ENCODE measurements at regions not wholly inside any gene's neighbourhood (a gene's known extent, or its start where the extent isn't known, plus 50 kb on each side); places are given as distances from the start of the nearest gene placed in this dataset.
A peak's percentile ranks its signal among the peaks of the same experiment; 100 is the strongest.
"Not testable (repeated sequence)": the region's sequence is repeated elsewhere in the genome, so short reads cannot be mapped to it uniquely, and the experiment has no call there.

- DNase-seq = no peak
Observed at GRCh38 chr2:56021579-56021978, 98.0 kb upstream of the EFEMP1 start.

- DNase-seq = no peak
Observed at GRCh38 chr2:56025469-56026193, 102.0 kb upstream of the EFEMP1 start.

GRCh38 chr2:56026828-56027227 lies 103.2 kb upstream of the EFEMP1 start:
- DNase-seq = no peak

- no peak for DNase-seq
Observed at GRCh38 chr2:56030062-56030461, 106.5 kb upstream of the EFEMP1 start.

- DNase-seq = no peak
Observed at GRCh38 chr2:56030901-56031300, 107.3 kb upstream of the EFEMP1 start.

GRCh38 chr2:56034258-56034657 lies 110.7 kb upstream of the EFEMP1 start:
- no peak for DNase-seq

GRCh38 chr2:56040189-56040588 lies 116.6 kb upstream of the EFEMP1 start:
- DNase-seq = no peak

GRCh38 chr2:56040834-56041233 lies 117.3 kb upstream of the EFEMP1 start:
- no peak for DNase-seq

GRCh38 chr2:56047136-56047535 lies 123.6 kb upstream of the EFEMP1 start:
- DNase-seq = peak; percentile 42

GRCh38 chr2:56049233-56049845 lies 125.8 kb upstream of the EFEMP1 start:
- no peak for DNase-seq

GRCh38 chr2:56053679-56054078 lies 130.1 kb upstream of the EFEMP1 start:
- DNase-seq = no peak

- no peak for DNase-seq
Observed at GRCh38 chr2:56055405-56055804, 128.4 kb upstream of the CCDC85A start.

GRCh38 chr2:56061327-56061726 lies 122.5 kb upstream of the CCDC85A start:
- not testable (repeated sequence) for DNase-seq

- no peak for DNase-seq
Observed at GRCh38 chr2:56068746-56069145, 115.0 kb upstream of the CCDC85A start.

- no peak for DNase-seq
Observed at GRCh38 chr2:56077359-56077915, 106.4 kb upstream of the CCDC85A start.

- DNase-seq = no peak
Observed at GRCh38 chr2:56082665-56083064, 101.1 kb upstream of the CCDC85A start.

GRCh38 chr2:56084111-56084901 lies 99.5 kb upstream of the CCDC85A start:
- DNase-seq = no peak

GRCh38 chr2:56086336-56086735 lies 97.5 kb upstream of the CCDC85A start:
- DNase-seq = no peak

- DNase-seq = no peak
Observed at GRCh38 chr2:56088411-56088810, 95.4 kb upstream of the CCDC85A start.

- DNase-seq = no peak
Observed at GRCh38 chr2:56089931-56090330, 93.9 kb upstream of the CCDC85A start.

- DNase-seq = no peak
Observed at GRCh38 chr2:56099963-56100362, 83.8 kb upstream of the CCDC85A start.

GRCh38 chr2:56100791-56101312 lies 82.9 kb upstream of the CCDC85A start:
- DNase-seq = no peak

GRCh38 chr2:56102098-56102497 lies 81.7 kb upstream of the CCDC85A start:
- no peak for DNase-seq
